ENCODE measurements at regions not wholly inside any gene's neighbourhood (a gene's known extent, or its start where the extent isn't known, plus 50 kb on each side); places are given as distances from the start of the nearest gene placed in this dataset.

DNA sequence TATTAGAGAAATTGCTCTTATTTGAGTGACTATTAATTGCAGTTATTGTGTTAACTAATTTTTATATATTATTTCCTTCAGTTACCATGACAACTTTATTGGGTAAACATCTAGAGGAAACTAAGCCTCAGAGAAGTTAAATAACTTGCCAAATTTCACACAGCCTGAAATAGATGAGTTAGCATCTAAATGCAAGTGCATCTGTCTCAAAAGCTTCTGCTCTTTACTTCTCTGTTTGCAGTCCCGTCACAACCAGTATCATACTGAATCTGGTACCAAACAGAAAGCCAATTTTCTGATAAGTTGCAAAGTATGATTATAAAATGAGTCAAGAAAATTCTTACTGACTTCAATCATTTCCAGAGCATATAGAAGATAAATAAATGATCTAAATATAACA is 1544.9 kb upstream of the PCDH7 start:
- Histone ChIP-seq H3K36me3 (ENCODE audit: insufficient read depth, low read length) (no peaks in the 10 kb centered on the region), H3K27me3 (ENCODE audit: insufficient read depth, low read length, poor library complexity, severe bottlenecking) (no peaks in the 10 kb centered on the region), H3K4me1 (ENCODE audit: insufficient read depth, low read length) (no peaks in the 10 kb centered on the region), H3K9me3 (ENCODE audit: low read length) (no peaks in the 10 kb centered on the region), H3K4me3 (ENCODE audit: low read length) (no peak overlapping the region), H3K27ac (ENCODE audit: low read depth, low read length) (no peak overlapping the region)
- ChIA-PET CTCF (no interaction called here), POLR2A (no interaction called here)
- Mint-ChIP-seq H3K27me3 (no peaks in the 10 kb centered on the region), H3K27ac (no peak overlapping the region), H3K9me3 (peaks cover 0 to 24% (median 10%) of the 10 kb centered on the region in 5 donors), H3K4me3 (no peak overlapping the region), H3K4me1 (no peaks in the 10 kb centered on the region), H3K36me3 (peaks cover 0 to 3% (median 0%) of the 10 kb centered on the region in 3 donors)
- DNase-seq: no peak

DNA sequence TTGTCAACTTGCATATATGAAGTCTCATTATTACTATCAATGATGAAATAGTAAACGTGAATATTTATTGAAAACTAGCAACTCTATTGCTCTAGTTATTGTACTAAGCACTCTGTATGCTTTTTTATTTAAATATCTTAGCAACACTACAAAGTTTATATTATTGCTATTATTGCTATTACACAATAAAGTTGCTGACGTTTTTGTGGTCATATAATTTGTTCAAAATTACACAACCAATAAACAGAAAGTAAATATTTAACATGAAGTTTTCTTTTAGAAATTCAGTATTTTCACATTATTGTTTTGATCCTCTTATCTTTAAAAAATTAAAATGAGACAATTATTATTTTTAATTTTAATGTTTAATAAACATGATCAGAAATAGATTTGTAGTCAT is 1521.1 kb upstream of the PCDH7 start:
- Histone ChIP-seq H3K4me3 (ENCODE audit: low read length) (no peak overlapping the region), H3K36me3 (ENCODE audit: insufficient read depth, low read length) (no peaks in the 10 kb centered on the region), H3K27ac (ENCODE audit: low read depth, low read length) (no peak overlapping the region), H3K4me1 (ENCODE audit: insufficient read depth, low read length) (no peaks in the 10 kb centered on the region), H3K9me3 (ENCODE audit: low read length) (no peaks in the 10 kb centered on the region), H3K27me3 (ENCODE audit: insufficient read depth, low read length, poor library complexity, severe bottlenecking) (no peaks in the 10 kb centered on the region)
- H3K9me3 Mint-ChIP-seq: peaks cover 7 to 41% (median 10%) of the 10 kb centered on the region in 5 donors
- no peak overlapping the region for H3K4me3 Mint-ChIP-seq
- POLR2A ChIA-PET: no interaction called here
- CTCF ChIA-PET: no interaction called here
- no peaks in the 10 kb centered on the region for H3K36me3 Mint-ChIP-seq
- H3K27ac Mint-ChIP-seq: no peak overlapping the region
- no peaks in the 10 kb centered on the region for H3K4me1 Mint-ChIP-seq
- no peaks in the 10 kb centered on the region for H3K27me3 Mint-ChIP-seq
- no peak for DNase-seq

DNA sequence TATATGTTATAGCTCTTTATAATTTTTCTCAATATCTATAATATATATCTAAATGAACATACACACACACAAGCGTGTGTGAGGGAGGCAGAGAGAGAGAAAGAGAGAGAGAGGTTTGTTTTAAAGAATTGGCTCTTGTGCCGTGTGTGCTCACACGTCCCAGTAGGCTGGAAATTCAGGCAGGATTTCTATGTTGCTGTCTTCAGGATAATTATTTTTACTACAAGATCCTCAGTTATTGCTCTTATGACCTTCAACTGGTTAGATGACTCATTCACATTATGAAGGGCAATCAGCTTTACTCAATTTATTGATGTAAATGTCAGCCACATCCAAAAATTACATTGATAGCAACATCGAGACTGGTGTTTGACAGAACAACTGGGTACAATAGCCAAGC is 1520.7 kb upstream of the PCDH7 start:
- ChIA-PET CTCF (no interaction called here), POLR2A (no interaction called here)
- peaks cover 5 to 38% (median 10%) of the 10 kb centered on the region in 5 donors for H3K9me3 Mint-ChIP-seq
- H3K4me3 Mint-ChIP-seq: no peak overlapping the region
- H3K4me3 ChIP-seq (ENCODE audit: low read length): no peak overlapping the region
- H3K27ac ChIP-seq (ENCODE audit: low read depth, low read length): no peak overlapping the region
- no peak for DNase-seq
- H3K9me3 ChIP-seq (ENCODE audit: low read length): no peaks in the 10 kb centered on the region
- H3K4me1 ChIP-seq (ENCODE audit: insufficient read depth, low read length): no peaks in the 10 kb centered on the region
- no peaks in the 10 kb centered on the region for H3K36me3 ChIP-seq (ENCODE audit: insufficient read depth, low read length)
- H3K36me3 Mint-ChIP-seq: no peaks in the 10 kb centered on the region
- H3K27me3 Mint-ChIP-seq: no peaks in the 10 kb centered on the region
- no peaks in the 10 kb centered on the region for H3K27me3 ChIP-seq (ENCODE audit: insufficient read depth, low read length, poor library complexity, severe bottlenecking)
- H3K4me1 Mint-ChIP-seq: no peaks in the 10 kb centered on the region
- H3K27ac Mint-ChIP-seq: no peak overlapping the region

DNA sequence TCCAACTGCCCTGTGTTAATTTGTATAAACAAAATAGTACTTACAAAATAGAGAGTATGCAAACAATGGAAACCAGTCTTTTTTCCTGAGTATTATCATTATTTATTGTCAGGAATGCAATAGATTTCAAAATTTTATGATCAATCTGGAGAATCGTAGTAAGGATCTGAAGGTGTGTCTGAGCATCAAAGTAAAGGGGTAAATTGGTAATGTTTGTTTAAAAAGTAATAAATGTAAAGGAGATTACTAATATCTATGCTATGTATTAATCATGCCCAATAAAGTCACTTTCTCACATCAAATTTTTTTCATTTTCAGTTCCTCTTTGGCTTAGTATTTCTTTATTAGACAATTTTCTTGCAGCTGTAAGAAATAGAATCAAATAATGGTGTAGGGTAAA is 1507.1 kb upstream of the PCDH7 start:
- no peak overlapping the region for H3K4me3 Mint-ChIP-seq
- H3K9me3 ChIP-seq (ENCODE audit: low read length): no peaks in the 10 kb centered on the region
- ChIA-PET CTCF (no interaction called here), POLR2A (no interaction called here)
- no peak overlapping the region for H3K27ac Mint-ChIP-seq
- no peaks in the 10 kb centered on the region for H3K36me3 Mint-ChIP-seq
- no peaks in the 10 kb centered on the region for H3K27me3 ChIP-seq (ENCODE audit: insufficient read depth, low read length, poor library complexity, severe bottlenecking)
- no peaks in the 10 kb centered on the region for H3K36me3 ChIP-seq (ENCODE audit: insufficient read depth, low read length)
- H3K4me3 ChIP-seq (ENCODE audit: low read length): no peak overlapping the region
- peaks cover 1 to 26% (median 7%) of the 10 kb centered on the region in 5 donors for H3K9me3 Mint-ChIP-seq
- H3K27ac ChIP-seq (ENCODE audit: low read depth, low read length): no peak overlapping the region
- H3K4me1 ChIP-seq (ENCODE audit: insufficient read depth, low read length): no peaks in the 10 kb centered on the region
- no peaks in the 10 kb centered on the region for H3K4me1 Mint-ChIP-seq
- DNase-seq: no peak
- no peaks in the 10 kb centered on the region for H3K27me3 Mint-ChIP-seq

DNA sequence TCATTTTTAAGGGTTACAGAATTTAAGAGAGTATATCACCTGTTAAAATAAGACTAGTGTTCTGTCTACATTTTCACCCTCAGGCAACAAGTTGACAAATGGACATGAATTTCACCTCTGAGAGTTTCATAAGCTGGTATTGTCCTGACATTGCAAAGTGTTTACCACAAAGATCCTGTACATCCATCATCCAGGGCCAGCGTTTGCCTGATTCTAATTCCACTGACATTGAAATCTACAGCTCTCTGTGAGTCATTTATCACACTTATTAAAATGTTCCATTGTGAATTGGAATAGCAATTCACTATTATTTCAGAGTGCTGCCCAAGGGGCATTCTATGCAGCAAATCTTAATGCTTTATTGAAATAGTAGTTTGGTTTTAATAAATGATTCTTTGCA is 1499.4 kb upstream of the PCDH7 start:
- CTCF ChIA-PET: no interaction called here
- POLR2A ChIA-PET: no interaction called here
- no peaks in the 10 kb centered on the region for H3K36me3 Mint-ChIP-seq

DNA sequence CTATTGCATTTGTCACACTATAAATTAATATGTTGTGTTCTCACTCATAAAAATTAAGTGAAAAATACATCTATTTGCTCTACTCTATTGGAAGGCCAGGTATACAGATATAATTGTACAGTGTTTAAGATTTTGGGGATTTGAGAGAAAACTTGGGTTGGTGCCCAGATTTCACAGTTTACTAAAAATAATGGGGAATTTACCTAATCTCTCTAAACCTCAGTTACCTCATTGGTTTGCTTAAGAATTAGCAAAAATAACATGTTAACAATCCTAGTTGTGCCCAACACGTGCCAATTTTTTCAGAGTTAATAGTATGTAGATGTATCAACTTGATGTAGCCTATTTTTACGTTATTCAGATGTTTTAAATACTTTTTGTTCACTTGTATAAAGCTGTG is 1495.3 kb upstream of the PCDH7 start:
- DNase-seq: no peak
- Histone ChIP-seq H3K9me3 (ENCODE audit: low read length) (peaks cover 3% of the 10 kb centered on the region), H3K4me1 (ENCODE audit: insufficient read depth, low read length) (no peaks in the 10 kb centered on the region), H3K36me3 (ENCODE audit: insufficient read depth, low read length) (no peaks in the 10 kb centered on the region), H3K4me3 (ENCODE audit: low read length) (no peak overlapping the region), H3K27ac (ENCODE audit: low read depth, low read length) (no peak overlapping the region), H3K27me3 (ENCODE audit: insufficient read depth, low read length, poor library complexity, severe bottlenecking) (no peaks in the 10 kb centered on the region)
- H3K9me3 Mint-ChIP-seq: peaks cover 4 to 35% (median 10%) of the 10 kb centered on the region in 5 donors
- H3K4me1 Mint-ChIP-seq: no peaks in the 10 kb centered on the region
- H3K27me3 Mint-ChIP-seq: peaks cover 0 to 2% of the 10 kb centered on the region in 2 donors
- CTCF ChIA-PET: no interaction called here
- no peak overlapping the region for H3K27ac Mint-ChIP-seq
- POLR2A ChIA-PET: no interaction called here
- no peaks in the 10 kb centered on the region for H3K36me3 Mint-ChIP-seq
- H3K4me3 Mint-ChIP-seq: no peak overlapping the region

More for the DNA sequence above, 1499.4 kb upstream of the PCDH7 start:
- DNase-seq: no peak
- H3K27ac ChIP-seq (ENCODE audit: low read depth, low read length): no peak overlapping the region
- no peak overlapping the region for H3K4me3 Mint-ChIP-seq
- no peaks in the 10 kb centered on the region for H3K27me3 ChIP-seq (ENCODE audit: insufficient read depth, low read length, poor library complexity, severe bottlenecking)
- no peak overlapping the region for H3K4me3 ChIP-seq (ENCODE audit: low read length)
- H3K9me3 Mint-ChIP-seq: peaks cover 2 to 23% (median 5%) of the 10 kb centered on the region in 5 donors
- H3K27me3 Mint-ChIP-seq: no peaks in the 10 kb centered on the region
- H3K9me3 ChIP-seq (ENCODE audit: low read length): no peaks in the 10 kb centered on the region
- no peaks in the 10 kb centered on the region for H3K4me1 ChIP-seq (ENCODE audit: insufficient read depth, low read length)
- H3K36me3 ChIP-seq (ENCODE audit: insufficient read depth, low read length): no peaks in the 10 kb centered on the region
- no peak overlapping the region for H3K27ac Mint-ChIP-seq
- no peaks in the 10 kb centered on the region for H3K4me1 Mint-ChIP-seq

DNA sequence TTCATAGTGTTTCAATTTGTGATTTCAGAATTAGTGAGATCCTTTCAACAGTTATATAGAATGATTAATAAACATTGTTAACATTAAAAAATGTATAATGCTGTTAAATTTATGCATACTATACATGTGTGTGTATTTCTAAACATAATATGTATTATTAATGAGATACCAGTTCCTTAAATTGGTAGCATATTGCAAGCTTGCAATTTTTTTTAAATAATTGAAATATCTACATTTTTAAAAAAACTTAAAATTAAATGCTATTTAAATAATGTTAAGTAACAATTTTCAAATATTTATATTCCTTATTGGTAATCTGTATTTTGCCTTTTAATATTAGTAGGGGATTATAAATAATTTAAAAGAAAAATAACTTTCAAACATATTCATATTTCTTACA is 1479.5 kb upstream of the PCDH7 start:
- H3K27ac ChIP-seq (ENCODE audit: low read depth, low read length): no peak overlapping the region
- H3K4me1 ChIP-seq (ENCODE audit: insufficient read depth, low read length): no peaks in the 10 kb centered on the region
- Mint-ChIP-seq H3K4me3 (no peak overlapping the region), H3K36me3 (no peaks in the 10 kb centered on the region), H3K4me1 (no peaks in the 10 kb centered on the region), H3K9me3 (peaks cover 6 to 22% (median 13%) of the 10 kb centered on the region in 5 donors), H3K27me3 (no peaks in the 10 kb centered on the region), H3K27ac (no peak overlapping the region)
- no peak overlapping the region for H3K4me3 ChIP-seq (ENCODE audit: low read length)
- no peaks in the 10 kb centered on the region for H3K36me3 ChIP-seq (ENCODE audit: insufficient read depth, low read length)
- ChIA-PET POLR2A (no interaction called here), CTCF (no interaction called here)
- DNase-seq: no peak
- no peaks in the 10 kb centered on the region for H3K9me3 ChIP-seq (ENCODE audit: low read length)
- H3K27me3 ChIP-seq (ENCODE audit: insufficient read depth, low read length, poor library complexity, severe bottlenecking): no peaks in the 10 kb centered on the region

DNA sequence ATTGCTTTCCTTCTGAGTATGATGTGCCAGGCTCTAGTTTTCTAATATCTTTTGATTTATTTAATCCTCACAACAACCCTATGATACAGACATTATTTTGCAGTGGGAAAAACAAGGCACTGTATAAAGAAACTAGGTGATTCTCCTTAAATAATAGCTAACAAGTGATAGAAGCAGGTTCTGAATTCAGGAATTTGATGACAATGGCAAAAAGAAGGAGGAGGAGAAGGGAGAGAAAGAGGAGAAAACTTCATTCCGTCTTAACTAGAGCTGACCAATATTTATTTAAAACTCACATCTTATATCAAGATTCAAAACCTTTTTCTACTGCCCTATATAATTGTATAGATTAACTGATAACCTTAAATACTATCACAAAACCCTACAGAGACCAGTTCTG is 1477.1 kb upstream of the PCDH7 start:
- H3K36me3 ChIP-seq (ENCODE audit: insufficient read depth, low read length): no peaks in the 10 kb centered on the region
- no peak for DNase-seq
- H3K27me3 Mint-ChIP-seq: no peaks in the 10 kb centered on the region
- no peak overlapping the region for H3K27ac ChIP-seq (ENCODE audit: low read depth, low read length)
- H3K9me3 ChIP-seq (ENCODE audit: low read length): peaks cover 3% of the 10 kb centered on the region
- H3K4me3 Mint-ChIP-seq: no peak overlapping the region
- ChIA-PET POLR2A (no interaction called here), CTCF (no interaction called here)
- peaks cover 0 to 20% (median 12%) of the 10 kb centered on the region in 5 donors for H3K9me3 Mint-ChIP-seq
- no peaks in the 10 kb centered on the region for H3K4me1 ChIP-seq (ENCODE audit: insufficient read depth, low read length)
- no peaks in the 10 kb centered on the region for H3K27me3 ChIP-seq (ENCODE audit: insufficient read depth, low read length, poor library complexity, severe bottlenecking)
- H3K36me3 Mint-ChIP-seq: no peaks in the 10 kb centered on the region
- no peaks in the 10 kb centered on the region for H3K4me1 Mint-ChIP-seq
- no peak overlapping the region for H3K27ac Mint-ChIP-seq
- H3K4me3 ChIP-seq (ENCODE audit: low read length): no peak overlapping the region

DNA sequence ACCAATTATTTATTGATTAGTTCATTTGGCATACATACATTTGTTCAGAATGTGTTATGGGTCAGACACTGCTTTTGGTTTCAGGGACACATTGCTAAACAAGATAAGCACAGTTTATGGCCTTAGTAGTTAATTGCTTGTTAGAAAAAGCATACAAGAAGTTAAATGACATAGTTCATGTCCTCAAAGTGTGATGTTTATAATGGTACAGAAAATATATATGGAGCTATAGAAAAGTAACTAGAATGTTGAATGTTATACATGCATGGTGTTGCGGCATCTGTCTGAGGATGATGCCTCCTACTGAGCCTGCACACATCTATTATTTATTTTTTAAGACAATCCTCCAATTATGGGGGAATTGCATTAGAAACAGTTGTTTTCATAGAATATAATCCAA is 1476.3 kb upstream of the PCDH7 start:
- no peaks in the 10 kb centered on the region for H3K36me3 Mint-ChIP-seq
- H3K27ac Mint-ChIP-seq: no peak overlapping the region
- POLR2A ChIA-PET: no interaction called here

More for the DNA sequence above, 1476.3 kb upstream of the PCDH7 start:
- CTCF ChIA-PET: no interaction called here
- Mint-ChIP-seq H3K4me3 (no peak overlapping the region), H3K27me3 (no peaks in the 10 kb centered on the region), H3K9me3 (peaks cover 0 to 20% (median 6%) of the 10 kb centered on the region in 5 donors), H3K4me1 (no peaks in the 10 kb centered on the region)
- no peaks in the 10 kb centered on the region for H3K27me3 ChIP-seq (ENCODE audit: insufficient read depth, low read length, poor library complexity, severe bottlenecking)
- H3K27ac ChIP-seq (ENCODE audit: low read depth, low read length): no peak overlapping the region
- no peak overlapping the region for H3K4me3 ChIP-seq (ENCODE audit: low read length)
- H3K9me3 ChIP-seq (ENCODE audit: low read length): peaks cover 3% of the 10 kb centered on the region
- no peaks in the 10 kb centered on the region for H3K4me1 ChIP-seq (ENCODE audit: insufficient read depth, low read length)
- no peak for DNase-seq
- no peaks in the 10 kb centered on the region for H3K36me3 ChIP-seq (ENCODE audit: insufficient read depth, low read length)
